Activated naive CD8-positive, alpha-beta T cell treated with anti-CD3 and anti-CD28 coated beads, Interleukin-2, amount 10 ng/mL, durations not matched to agents 7 days and 5 days (primary cell): ENCODE measurements at regions not wholly inside any gene's neighbourhood (a gene's known extent, or its start where the extent isn't known, plus 50 kb on each side); places are given as distances from the start of the nearest gene placed in this dataset.
"Not testable (repeated sequence)": the region's sequence is repeated elsewhere in the genome, so short reads cannot be mapped to it uniquely, and the experiment has no call there.

Source experiments
- ATAC-seq: fragments of 150-1000 bp; cut with Tn5 transposase; one replicate; pipeline ENCODE4 v1.10.0; 2021; ENCODE audit warnings: low read depth, moderate library complexity
- POLR2A ChIA-PET: fragments of 350-600 bp; sonication (Branson Sonifier 250); formaldehyde crosslinking; loops from one replicate; lab custom pipeline; 2021; ENCODE audit warnings: antibody characterized with exemption; lab: Charles Lee
- DNase-seq: peaks from one replicate; pipeline ENCODE4 v3.0.0; 2021
- H3K27ac Mint-ChIP-seq: one replicate; pipeline ENCODE4 v1.8.0; 2022; ENCODE audit warnings: mild to moderate bottlenecking, mixed read lengths
- H3K27me3 Mint-ChIP-seq: one replicate; pipeline ENCODE4 v1.8.0; 2022; ENCODE audit warnings: mild to moderate bottlenecking, moderate library complexity, mixed read lengths
- H3K36me3 Mint-ChIP-seq: one replicate; pipeline ENCODE4 v1.8.0; 2021; ENCODE audit warnings: mild to moderate bottlenecking, mixed read lengths
- H3K4me1 Mint-ChIP-seq: one replicate; pipeline ENCODE4 v1.8.0; 2021; ENCODE audit warnings: mixed read lengths
- H3K4me3 Mint-ChIP-seq: one replicate; pipeline ENCODE4 v1.8.0; 2022; ENCODE audit warnings: mild to moderate bottlenecking, moderate library complexity, mixed read lengths
- H3K9me3 Mint-ChIP-seq: one replicate; pipeline ENCODE4 v1.8.0; 2021; ENCODE audit warnings: mixed read lengths

- H3K9me3 Mint-ChIP-seq: peaks cover 4% of the 10 kb centered on the region
- H3K4me3 Mint-ChIP-seq: no peak overlapping the region
- ATAC-seq (no peak), DNase-seq (no peak)
- H3K4me1 Mint-ChIP-seq: no peaks in the 10 kb centered on the region
- POLR2A ChIA-PET: no interaction called here
- no peaks in the 10 kb centered on the region for H3K36me3 Mint-ChIP-seq
- no peak overlapping the region for H3K27ac Mint-ChIP-seq
- H3K27me3 Mint-ChIP-seq: no peaks in the 10 kb centered on the region
Observed at GRCh38 chr11:109668973-109669634, 247.1 kb downstream of the C11orf87 start.

GRCh38 chr11:109677231-109677630 is 255.2 kb downstream of the C11orf87 start:
- POLR2A ChIA-PET: no interaction called here

DNA sequence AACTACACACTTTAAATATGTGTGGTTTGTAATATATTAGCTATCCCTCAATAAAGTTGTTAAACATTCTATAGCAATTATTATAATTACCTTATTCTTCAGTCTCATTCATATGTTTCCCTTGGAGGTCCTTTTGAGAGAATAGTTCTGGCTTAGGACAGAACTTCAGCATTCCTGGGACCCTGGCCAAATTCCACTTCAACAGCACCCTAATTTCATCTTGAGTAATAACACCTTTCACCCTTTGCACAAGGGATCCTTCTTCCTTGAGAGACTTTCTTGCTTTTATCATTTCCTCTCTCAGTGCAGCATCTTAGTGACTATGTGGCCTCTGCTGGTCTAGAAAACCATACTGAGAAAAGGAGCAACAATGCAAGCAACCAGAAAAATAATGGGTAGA is 255.9 kb downstream of the C11orf87 start:
- no peaks in the 10 kb centered on the region for H3K4me1 Mint-ChIP-seq
- H3K4me3 Mint-ChIP-seq: no peak overlapping the region
- H3K27me3 Mint-ChIP-seq: no peaks in the 10 kb centered on the region
- H3K36me3 Mint-ChIP-seq: no peaks in the 10 kb centered on the region
- POLR2A ChIA-PET: no interaction called here
- H3K9me3 Mint-ChIP-seq: no peaks in the 10 kb centered on the region
- DNase-seq (no peak), ATAC-seq (no peak)
- H3K27ac Mint-ChIP-seq: no peak overlapping the region

More at GRCh38 chr11:109677231-109677630, 255.2 kb downstream of the C11orf87 start:
- Mint-ChIP-seq H3K36me3 (no peaks in the 10 kb centered on the region), H3K4me3 (no peak overlapping the region), H3K27ac (no peak overlapping the region), H3K4me1 (no peaks in the 10 kb centered on the region), H3K9me3 (no peaks in the 10 kb centered on the region), H3K27me3 (no peaks in the 10 kb centered on the region)
- no peak for ATAC-seq
- no peak for DNase-seq

GRCh38 chr11:109680127-109680526 is 258.1 kb downstream of the C11orf87 start:
- Mint-ChIP-seq H3K27me3 (no peaks in the 10 kb centered on the region), H3K4me3 (no peak overlapping the region), H3K9me3 (no peaks in the 10 kb centered on the region), H3K27ac (no peak overlapping the region), H3K4me1 (no peaks in the 10 kb centered on the region), H3K36me3 (no peaks in the 10 kb centered on the region)
- DNase-seq: no peak
- POLR2A ChIA-PET: no interaction called here
- ATAC-seq: no peak

DNA sequence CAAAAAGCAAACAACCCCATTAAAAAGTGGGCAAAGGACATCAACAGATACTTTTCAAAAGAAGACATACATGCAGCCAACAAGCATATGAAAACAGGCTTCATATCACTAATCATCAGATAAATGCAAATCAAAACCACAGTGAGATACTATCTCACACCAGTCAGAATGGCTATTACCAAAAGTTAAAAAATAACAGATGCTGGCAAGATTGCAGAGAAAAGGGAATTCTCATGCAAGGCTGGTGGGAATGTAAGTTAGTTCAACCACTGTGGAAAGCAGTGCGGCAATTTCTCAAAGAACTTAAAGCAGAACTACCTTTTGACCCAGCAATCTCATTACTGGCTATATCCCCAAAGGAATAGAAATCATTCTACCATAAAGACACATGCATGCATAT is 260.8 kb downstream of the C11orf87 start:
- H3K27ac Mint-ChIP-seq, POLR2A ChIA-PET, DNase-seq, ATAC-seq, H3K4me1 Mint-ChIP-seq, H3K4me3 Mint-ChIP-seq, H3K27me3 Mint-ChIP-seq, H3K9me3 Mint-ChIP-seq, H3K36me3 Mint-ChIP-seq: not testable (repeated sequence)

- POLR2A ChIA-PET: no interaction called here
- Mint-ChIP-seq H3K4me1 (no peaks in the 10 kb centered on the region), H3K36me3 (no peaks in the 10 kb centered on the region), H3K27ac (no peak overlapping the region), H3K4me3 (no peak overlapping the region), H3K9me3 (peaks cover 2% of the 10 kb centered on the region), H3K27me3 (no peaks in the 10 kb centered on the region)
- DNase-seq (no peak), ATAC-seq (no peak)
Observed at GRCh38 chr11:109695696-109696095, 273.7 kb downstream of the C11orf87 start.

- Mint-ChIP-seq H3K36me3 (no peaks in the 10 kb centered on the region), H3K4me3 (no peak overlapping the region), H3K4me1 (no peaks in the 10 kb centered on the region), H3K9me3 (peaks cover 2% of the 10 kb centered on the region), H3K27ac (no peak overlapping the region), H3K27me3 (no peaks in the 10 kb centered on the region)
- DNase-seq (no peak), ATAC-seq (no peak)
- POLR2A ChIA-PET: no interaction called here
Observed at GRCh38 chr11:109696191-109696897, 274.4 kb downstream of the C11orf87 start.

DNA sequence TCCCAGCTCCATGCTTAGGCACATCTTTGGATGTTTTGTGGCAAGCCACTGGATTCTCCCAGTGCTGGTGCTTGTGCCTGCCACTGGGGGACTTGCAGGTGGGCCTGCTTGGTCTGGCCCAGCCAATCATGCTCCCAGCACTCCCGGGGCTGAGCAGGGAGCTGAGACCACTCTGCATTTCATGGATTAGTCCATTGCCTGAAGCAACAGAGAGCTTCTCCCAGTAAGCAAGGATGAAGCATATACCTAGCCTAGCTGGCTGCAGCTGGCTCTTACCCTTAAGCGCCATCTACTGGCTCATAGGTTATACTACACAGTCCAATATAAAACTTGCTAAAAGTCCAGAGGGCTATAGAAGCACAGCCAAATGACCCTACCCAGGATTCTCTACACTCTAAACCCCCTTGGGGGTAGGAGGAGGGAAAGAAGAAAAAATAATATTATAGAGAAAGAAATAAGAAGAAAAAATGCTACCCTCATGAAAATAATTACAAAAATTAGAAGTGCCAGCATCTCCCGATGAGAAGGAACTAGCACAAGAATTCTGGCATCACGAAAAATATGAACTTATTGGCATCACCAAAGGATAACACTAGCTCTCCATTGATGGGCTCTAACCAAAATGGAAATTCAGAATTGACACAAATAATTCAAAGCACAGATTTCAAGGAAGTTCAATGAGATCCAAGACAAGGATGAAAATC is 275.3 kb downstream of the C11orf87 start:
- Mint-ChIP-seq H3K27ac (no peak overlapping the region), H3K27me3 (no peaks in the 10 kb centered on the region), H3K4me3 (no peak overlapping the region), H3K9me3 (peaks cover 2% of the 10 kb centered on the region), H3K4me1 (no peaks in the 10 kb centered on the region), H3K36me3 (no peaks in the 10 kb centered on the region)
- POLR2A ChIA-PET: no interaction called here
- DNase-seq: no peak
- ATAC-seq: no peak

DNA sequence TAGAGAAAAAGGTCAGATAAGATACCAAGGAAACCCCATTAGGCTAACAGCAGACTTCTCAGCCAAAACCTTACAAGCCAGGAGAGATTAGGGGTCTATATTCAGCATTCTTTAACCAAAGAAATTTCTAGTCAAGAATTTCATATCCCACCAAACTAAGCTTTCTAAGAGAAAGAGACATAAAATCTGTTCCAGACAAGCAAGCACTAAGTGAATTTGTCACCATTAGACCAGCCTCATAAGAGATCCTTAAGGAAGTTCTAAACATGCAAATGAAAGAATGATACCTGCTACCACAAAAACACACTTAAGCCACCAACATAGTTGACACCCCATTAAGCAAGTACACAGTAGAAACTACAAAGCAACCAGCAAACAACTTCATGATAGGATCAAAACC is 276.2 kb downstream of the C11orf87 start:
- POLR2A ChIA-PET: no interaction called here
- no peaks in the 10 kb centered on the region for H3K4me1 Mint-ChIP-seq
- H3K9me3 Mint-ChIP-seq: peaks cover 2% of the 10 kb centered on the region
- no peaks in the 10 kb centered on the region for H3K36me3 Mint-ChIP-seq
- H3K27me3 Mint-ChIP-seq: no peaks in the 10 kb centered on the region
- ATAC-seq (no peak), DNase-seq (no peak)
- no peak overlapping the region for H3K4me3 Mint-ChIP-seq
- H3K27ac Mint-ChIP-seq: no peak overlapping the region

DNA sequence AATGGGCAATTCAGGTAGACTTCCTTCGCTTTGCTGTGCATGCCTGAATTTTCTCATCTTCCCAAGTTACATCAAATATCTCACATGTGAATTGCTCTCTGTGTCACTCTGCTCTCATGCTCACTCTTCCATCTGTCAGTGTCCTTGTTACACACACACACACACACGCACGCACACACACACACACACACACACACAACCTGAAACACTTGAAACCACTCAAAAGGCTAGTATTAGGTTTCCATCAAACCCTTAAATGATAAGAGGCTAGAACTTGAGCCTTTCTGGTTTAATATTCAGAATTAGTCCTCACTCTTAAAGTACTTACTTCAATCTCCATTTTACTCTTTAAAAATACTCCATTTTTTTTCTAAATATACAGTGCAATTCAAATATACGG is 282.4 kb downstream of the C11orf87 start:
- H3K27me3 Mint-ChIP-seq: no peaks in the 10 kb centered on the region
- no peak for ATAC-seq

DNA sequence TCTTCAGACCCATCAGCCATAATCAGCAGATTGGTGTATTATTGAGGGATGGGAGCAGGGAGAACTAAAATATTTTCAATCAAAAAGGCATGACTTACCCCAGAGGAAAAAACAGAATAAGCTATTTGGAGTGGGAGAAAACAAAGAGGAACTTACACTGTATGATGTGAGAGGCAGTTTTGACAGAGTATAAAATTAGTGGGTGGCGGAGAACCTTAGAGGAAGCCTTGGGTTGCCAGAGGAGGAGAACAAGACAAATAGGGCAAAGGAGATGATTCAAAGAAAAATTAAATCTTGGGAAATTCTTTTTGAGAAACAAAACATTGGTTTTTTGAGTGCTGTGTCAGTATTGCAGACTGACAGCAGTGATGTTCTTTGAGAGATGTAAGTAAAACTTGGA is 285.0 kb downstream of the C11orf87 start:
- Mint-ChIP-seq H3K27ac (no peak overlapping the region), H3K4me3 (no peak overlapping the region), H3K36me3 (no peaks in the 10 kb centered on the region), H3K4me1 (no peaks in the 10 kb centered on the region), H3K9me3 (no peaks in the 10 kb centered on the region), H3K27me3 (no peaks in the 10 kb centered on the region)
- ATAC-seq (no peak), DNase-seq (no peak)
- POLR2A ChIA-PET: no interaction called here

More for the DNA sequence above, 282.4 kb downstream of the C11orf87 start:
- Mint-ChIP-seq H3K27ac (no peak overlapping the region), H3K36me3 (no peaks in the 10 kb centered on the region), H3K4me1 (no peaks in the 10 kb centered on the region), H3K9me3 (no peaks in the 10 kb centered on the region), H3K4me3 (no peak overlapping the region)
- no peak for DNase-seq
- POLR2A ChIA-PET: no interaction called here

DNA sequence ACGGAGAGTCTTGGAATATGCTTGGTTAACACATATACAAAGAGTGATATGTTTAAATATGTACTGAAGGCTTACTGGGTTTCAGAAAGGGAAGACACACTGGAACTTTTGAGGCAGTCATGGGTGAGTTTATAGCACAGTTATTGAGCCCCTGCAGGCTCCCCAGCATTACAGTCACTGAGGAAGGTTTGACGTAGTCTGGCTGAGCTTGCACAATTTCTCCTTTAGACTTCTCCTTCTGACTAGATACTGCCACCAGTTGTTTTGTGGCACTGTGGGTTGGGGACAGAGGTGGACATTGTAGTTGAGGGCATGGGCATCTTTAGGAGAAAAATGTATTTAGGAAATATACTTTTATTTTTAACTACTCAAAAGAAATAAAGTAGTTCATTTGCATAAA is 285.4 kb downstream of the C11orf87 start:
- no peak for DNase-seq
- Mint-ChIP-seq H3K9me3 (no peaks in the 10 kb centered on the region), H3K36me3 (no peaks in the 10 kb centered on the region), H3K27me3 (no peaks in the 10 kb centered on the region), H3K4me3 (no peak overlapping the region), H3K27ac (no peak overlapping the region), H3K4me1 (no peaks in the 10 kb centered on the region)
- no peak for ATAC-seq
- POLR2A ChIA-PET: no interaction called here

DNA sequence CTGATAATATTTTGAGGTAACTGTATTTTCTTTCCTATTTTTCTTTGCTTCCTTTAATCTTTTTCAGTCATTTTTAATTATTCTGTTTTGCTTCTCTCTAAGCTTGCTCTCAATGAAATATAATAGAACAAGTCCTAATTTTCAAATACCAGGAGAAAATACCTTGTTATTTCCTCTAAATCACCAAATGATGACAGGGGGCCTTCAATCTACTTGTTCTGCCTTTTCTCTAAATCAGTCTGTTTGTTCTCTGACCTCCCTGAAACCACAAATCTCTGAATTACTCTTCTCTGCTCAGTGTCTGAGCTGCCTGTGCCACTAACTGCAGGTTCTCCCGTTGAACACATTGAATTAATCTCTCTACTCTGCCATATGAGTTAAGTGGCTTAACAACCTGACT is 286.2 kb downstream of the C11orf87 start:
- H3K27ac Mint-ChIP-seq: no peak overlapping the region
- no peaks in the 10 kb centered on the region for H3K9me3 Mint-ChIP-seq
- POLR2A ChIA-PET: no interaction called here
- no peaks in the 10 kb centered on the region for H3K36me3 Mint-ChIP-seq
- DNase-seq (no peak), ATAC-seq (no peak)
- H3K4me3 Mint-ChIP-seq: no peak overlapping the region
- H3K4me1 Mint-ChIP-seq: no peaks in the 10 kb centered on the region
- H3K27me3 Mint-ChIP-seq: no peaks in the 10 kb centered on the region

- H3K27me3 Mint-ChIP-seq, POLR2A ChIA-PET, H3K4me3 Mint-ChIP-seq, H3K4me1 Mint-ChIP-seq, DNase-seq, H3K9me3 Mint-ChIP-seq, H3K27ac Mint-ChIP-seq, H3K36me3 Mint-ChIP-seq, ATAC-seq: not testable (repeated sequence)
Observed at GRCh38 chr11:109714444-109714843, 292.5 kb downstream of the C11orf87 start.
